Gastrocnemius medialis (tissue), 4 donors: ENCODE measurements at regions not wholly inside any gene's neighbourhood (a gene's known extent, or its start where the extent isn't known, plus 50 kb on each side); places are given as distances from the start of the nearest gene placed in this dataset.

ENCODE experiments used
- CTCF ChIP-seq, 5 experiments: fragments of 450-650 bp in 3 of 5; fragments of 200-600 bp in 2 of 5; sonication (generic) in 2 of 5; IDR thresholded peaks in 4 of 5; conservative IDR thresholded peaks in 1 of 5; 1 replicate in 4 of 5; 2 replicates in 1 of 5; pipeline ENCODE4 v1.5.1; 2016 to 2019; ENCODE audit warnings: antibody characterized with exemption in 5 of 5, mild to moderate bottlenecking in 3 of 5, moderate library complexity in 3 of 5
- POLR2A ChIP-seq, 2 donors: fragments of 450-650 bp; IDR thresholded peaks; one replicate each; pipeline ENCODE4 v1.6.1; 2017; ENCODE audit warnings: antibody characterized with exemption in 2 of 2, mild to moderate bottlenecking in 2 of 2, moderate library complexity in 2 of 2

GRCh38 chr3:94775746-94776145, 712.9 kb downstream of the NSUN3 start:
- no peak for TF ChIP-seq CTCF (IDR thresholded peaks at IDR 0.05 in 4 of 5, conservative IDR thresholded peaks at IDR 0.05 in 1 of 5)
- TF ChIP-seq POLR2A (IDR thresholded peaks at IDR 0.05), result no peak
